Ammon's horn (tissue), 1 donor: ENCODE measurements at regions not wholly inside any gene's neighbourhood (a gene's known extent, or its start where the extent isn't known, plus 50 kb on each side); places are given as distances from the start of the nearest gene placed in this dataset.
A peak's percentile ranks its signal among the peaks of the same experiment; 100 is the strongest.

Experiments
- DNase-seq: peaks from one replicate; pipeline ENCODE4 v3.0.0-alpha.2; 2016; ENCODE audit warnings: low spot score

DNA sequence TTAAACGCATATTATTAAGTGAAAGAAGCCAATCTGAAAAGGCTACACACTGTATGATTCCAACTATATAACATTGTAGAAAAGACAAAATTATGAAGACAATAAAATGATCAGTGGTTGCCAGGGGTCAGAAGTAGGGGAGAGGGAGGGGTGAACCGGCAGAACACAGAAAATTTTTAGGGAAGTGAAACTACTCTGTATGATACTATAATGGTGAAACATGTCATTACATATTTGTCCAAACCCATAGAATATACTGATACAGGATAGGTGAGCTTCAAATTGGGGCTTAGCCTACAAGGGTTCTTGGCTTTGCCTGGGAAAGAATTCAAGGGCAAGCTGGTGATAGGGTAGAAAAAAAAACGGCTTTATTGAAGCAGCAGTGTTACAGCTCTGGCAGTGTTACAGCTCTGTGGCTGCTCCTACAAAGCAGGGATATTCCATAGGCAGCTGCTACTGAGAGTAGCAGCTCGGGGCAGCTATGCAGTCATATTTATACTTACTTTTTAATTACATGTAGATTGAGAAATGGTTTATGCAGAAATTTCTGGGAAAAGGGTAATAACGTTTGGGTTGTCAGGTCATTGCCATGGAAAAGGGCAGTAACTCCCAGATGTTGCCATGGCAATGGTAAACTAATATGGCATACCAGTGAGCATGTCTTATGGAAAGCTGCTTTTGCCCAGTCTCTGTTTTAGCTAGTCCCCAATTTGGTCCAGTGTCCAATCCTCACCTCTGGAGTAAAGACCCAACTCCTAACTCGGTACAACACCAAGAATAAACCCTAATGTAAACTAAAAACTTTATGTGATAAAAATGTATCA lies 125.1 kb upstream of the SLC25A36 start:
- DNase-seq, result no peak

DNA sequence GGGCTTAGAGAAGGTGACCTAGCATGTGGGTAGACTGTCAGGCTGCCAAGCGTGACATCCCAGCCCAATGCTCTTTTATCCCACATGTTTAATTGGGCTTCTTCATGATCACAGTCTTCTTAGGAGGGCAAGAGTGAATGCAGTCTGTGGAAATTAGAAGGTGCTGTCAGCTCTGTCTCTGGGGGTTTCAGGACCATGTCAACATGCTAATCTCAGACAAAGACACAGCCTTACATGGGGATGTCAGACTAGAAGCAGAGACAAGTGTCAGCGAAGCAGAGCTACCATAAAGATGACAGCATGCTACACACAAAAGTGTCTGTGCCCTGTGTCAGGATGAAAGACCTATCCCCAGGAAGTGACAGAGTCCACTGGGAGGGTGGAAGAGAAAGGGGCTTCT lies 120.1 kb upstream of the SLC25A36 start:
- no peak for DNase-seq

DNA sequence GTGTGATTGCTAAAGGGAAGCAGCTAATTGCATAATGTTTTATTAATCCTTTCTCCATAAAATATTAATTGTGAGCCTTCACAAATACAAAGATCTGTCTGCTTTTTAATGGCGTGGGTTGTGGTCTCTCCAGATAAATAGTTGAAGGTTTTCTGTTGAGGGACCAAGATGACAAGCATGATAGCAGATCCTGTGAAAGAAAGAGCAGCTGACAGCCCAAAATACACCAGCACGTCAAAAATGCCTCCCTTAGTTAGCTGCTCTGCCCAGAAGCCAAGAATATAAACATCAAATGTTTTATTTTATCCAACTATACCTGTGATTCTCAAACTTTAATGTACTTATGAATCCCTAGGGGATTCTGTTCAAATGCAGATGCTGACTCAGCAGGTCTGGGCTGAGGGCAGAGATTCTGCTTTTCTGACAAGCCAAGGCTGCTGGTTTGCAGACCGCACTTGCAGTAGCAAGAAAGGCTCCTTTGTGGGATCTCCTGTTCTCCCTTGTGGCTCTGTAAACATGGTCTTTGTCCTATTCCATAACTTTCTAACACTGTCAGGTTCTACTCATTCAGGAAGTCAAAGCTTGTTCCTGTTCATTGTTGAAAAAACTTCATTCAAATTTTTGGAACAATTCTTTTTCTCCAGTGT lies 119.1 kb upstream of the SLC25A36 start:
- DNase-seq, result no peak

DNA sequence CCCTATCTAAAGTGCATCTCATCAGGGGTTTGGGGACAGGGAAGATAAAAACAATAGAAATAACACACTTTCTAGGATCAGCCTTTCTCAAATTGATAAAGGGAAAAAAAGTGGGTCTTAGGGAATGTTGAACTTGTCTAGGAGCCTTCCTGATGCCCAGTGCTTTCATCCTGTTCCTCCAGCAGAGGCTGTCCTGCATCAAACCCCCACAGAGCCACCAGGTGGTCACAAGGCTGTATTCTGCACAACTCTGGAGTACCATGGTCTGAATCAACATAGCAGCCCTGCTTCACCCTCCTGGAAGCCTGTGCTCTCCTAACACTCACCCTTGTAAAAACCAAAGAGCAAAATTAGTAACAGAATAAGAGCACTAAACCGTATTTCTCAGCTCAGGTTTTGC lies 118.5 kb upstream of the SLC25A36 start:
- no peak for DNase-seq

DNA sequence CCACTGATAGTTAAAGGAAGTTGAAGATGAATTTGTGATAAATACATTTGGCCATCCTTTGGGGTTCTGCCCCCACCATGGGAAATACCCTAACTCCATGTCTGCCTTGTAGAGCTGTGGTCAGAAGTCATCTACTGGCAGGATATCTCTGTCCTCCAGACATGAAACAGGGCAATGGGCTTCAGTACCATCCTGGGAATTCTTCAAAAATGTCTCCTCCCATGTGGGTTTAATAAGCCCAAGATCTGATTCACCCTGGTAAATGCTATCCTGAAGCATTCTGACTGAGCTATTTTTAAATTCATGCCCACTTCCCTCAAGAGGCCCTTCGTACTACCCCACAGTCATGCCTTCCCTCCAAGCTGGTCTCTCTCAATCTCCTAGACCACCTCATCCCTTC lies 113.7 kb upstream of the SLC25A36 start:
- DNase-seq, result no peak

DNA sequence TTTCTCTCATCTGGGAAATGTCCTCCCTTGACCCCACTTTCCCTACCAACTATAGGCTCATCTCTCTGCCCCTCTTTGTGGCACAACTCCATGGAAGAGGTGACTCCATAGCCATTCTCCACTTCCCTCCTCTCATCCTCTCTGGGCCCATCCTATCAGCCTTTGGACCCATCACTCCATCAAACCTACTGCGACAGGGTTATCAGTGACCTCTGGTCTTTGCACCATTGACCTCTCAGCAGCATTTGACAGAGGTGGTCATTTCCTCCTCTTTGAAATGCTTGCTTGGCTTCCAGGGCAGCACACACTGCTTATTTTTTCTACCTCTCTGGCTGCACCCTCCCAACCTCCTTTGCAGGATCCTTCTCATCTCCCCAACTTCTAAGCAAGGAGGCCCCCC lies 113.1 kb upstream of the SLC25A36 start:
- no peak for DNase-seq

DNA sequence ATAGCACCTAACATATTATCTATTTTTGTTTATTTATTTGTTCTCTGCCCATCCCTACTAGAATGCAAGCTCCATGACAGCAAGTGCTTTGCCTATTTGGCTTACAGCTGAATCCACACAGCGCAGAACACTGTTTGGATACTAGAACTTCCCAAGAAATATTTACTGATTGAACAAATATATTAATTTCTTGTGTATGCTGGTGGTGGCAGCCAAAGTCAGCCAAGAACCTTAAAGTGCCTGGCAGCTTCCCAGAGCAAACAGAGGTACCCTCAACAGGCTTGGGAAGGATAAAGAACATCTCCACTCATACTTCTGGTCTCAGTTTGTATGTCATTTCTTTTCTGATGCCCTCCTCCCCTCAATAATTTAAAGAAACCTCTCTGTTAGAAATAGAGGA lies 111.8 kb upstream of the SLC25A36 start:
- DNase-seq, result no peak

DNA sequence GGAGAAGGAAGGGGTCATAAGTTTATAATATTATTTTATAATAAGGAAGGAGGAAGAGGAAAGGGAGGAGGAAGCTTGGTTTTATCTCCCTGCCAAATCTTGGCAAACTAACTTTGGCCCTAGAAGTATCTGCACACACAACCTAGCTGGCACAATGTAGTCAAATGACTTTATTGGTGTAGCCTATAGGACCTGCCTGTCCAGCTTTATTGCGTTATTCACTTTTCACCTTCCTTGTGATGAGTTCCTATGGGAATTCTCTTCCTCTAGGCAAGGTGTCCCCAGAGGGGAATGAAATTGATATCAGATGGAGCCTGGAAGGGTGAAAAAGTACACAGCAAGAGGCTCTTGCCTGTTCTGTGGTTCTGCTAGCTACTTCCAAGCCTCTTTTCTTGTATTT lies 111.2 kb upstream of the SLC25A36 start:
- DNase-seq, result no peak

DNA sequence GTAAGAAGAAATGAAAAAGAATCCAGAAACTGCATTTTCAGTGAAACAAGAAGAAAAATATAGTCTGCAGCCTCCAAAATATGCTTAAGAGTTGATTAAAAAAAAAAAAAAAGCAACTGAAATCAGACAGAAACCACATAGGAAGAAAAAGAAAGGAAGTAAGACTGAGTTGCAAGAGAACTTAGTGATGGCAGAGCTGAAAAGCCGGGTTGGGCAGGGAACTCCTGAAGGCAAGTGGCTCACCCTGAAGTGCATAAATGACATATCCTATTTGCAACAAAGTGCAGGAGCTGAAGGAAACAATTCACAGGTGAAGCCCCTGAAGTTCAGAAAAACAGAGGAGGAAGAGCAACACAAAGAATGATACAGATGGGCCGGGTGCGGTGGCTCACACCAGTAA lies 108.8 kb upstream of the SLC25A36 start:
- no peak for DNase-seq

DNA sequence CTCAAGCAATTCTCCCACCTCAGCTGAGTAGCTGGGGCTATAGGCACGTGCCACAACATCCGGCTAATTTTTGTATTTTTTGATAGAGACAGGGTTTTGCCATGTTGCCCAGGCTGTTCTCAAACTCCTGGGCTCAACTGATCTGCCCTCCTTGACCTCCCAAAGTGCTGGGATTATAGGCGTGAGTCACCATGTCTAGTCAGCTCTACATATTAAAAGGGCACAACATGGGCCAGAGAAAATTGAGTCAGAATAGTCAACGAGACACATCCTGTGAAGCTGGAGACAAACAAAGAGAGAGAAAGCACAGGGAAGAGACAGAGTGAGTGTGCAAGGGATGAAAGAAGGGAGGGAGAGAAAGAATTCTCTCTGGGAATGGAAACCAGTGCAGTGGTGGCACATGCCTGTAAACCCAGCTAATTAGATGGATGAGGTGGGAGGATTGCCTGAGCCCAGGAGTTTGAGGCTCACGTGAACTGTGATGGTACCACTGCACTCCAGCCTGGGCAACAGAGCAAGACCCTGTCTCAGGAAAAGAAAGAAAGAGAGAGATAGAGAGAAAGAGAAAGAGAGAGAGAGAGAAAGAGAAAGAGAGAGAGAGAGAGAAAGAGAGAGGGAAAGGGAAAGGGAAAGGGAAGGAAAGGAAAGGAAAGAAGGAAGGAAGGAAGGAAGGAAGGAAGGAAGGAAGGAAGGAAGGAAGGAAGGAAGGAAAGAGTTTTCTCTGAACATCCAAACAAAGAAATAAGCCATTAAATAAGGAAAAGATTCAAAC lies 107.2 kb upstream of the SLC25A36 start:
- no peak for DNase-seq

DNA sequence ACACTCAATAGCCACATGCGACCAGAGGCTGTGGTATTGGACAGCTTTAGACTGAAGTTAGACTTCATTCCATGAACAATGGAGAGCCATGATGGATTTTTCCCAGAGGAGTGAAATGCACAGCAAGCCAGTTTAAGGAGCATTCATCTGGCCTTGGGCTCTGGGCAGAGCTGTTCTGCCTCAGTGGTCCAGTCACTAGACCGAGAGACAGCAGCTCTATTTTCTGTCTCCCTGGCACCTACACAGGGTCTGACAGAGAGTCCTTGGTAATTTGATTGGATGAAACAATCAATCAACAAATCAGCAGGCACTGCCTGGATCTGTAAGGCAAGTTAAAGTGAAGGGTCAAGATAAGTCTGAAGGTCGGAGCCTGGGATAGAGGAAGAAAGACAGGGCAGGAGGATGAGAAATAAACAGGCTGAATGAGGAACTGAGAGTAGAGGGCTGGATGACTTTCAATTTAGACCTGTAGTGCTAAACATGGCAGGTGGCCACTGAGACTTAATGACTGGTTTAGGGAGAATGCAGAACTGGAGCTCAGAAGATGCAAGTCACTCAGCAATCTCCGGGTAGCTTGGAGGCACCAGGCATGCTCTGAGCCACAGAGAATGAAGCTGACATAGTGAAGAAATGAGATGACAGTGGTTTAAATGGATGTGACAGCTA lies 98.5 kb upstream of the SLC25A36 start:
- DNase-seq, result no peak

DNA sequence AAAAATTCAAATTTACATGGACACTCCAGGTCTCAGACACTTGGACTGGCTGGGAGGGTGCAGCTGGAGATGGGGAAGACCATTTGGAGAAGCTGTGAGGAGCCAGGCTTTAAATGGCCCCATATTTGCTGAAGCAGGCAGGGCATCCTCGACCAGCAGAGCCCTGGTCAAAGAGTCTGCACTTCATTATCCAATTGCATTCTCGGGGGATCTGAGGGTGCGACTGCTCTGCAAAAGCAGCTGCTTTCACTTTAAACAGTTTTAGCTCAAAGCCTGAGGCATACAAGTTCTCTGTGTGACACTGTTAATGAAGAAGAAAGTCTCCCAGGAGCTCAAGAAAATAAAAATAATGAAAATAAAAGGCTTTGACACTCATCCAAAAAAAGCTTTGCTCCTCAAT lies 98.0 kb upstream of the SLC25A36 start:
- no peak for DNase-seq

DNA sequence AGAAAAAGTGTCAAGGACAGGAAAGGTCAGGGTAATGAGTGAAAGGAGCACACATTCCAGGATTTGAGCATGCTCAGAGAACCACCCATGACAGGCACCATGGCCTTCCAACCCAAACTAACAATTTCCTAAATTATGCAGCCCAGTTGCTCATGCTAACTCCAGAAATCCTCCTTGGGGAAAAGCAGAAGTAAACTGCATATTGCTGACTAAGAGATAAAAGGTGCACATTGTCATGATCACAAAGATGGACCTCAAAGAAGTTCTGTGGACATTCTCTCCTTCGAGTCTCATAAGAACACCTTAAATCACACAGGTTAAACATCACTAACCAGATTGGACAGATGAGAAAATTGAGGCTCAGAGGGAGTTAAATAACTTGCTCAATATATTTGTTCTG lies 97.6 kb upstream of the SLC25A36 start:
- no peak for DNase-seq

DNA sequence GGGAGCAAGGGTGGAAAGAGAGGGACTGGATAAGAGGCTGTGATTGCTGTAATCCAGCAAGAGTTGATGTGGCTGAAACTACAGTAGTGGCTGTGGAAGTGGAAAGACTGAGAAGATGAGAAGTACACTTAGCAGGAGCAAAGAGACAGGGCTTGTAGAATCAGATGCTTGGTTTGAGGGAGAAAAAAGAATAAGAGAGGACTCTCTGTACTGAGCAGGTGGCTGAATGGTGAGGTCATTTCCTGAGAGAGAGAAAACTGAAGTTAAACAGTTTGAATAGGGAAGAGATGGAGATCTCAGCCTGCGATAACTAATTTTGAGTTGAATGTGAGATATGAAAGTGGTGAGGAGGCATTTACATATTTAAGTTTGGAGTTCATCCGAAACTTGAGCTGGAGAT lies 95.8 kb upstream of the SLC25A36 start:
- no peak for DNase-seq

DNA sequence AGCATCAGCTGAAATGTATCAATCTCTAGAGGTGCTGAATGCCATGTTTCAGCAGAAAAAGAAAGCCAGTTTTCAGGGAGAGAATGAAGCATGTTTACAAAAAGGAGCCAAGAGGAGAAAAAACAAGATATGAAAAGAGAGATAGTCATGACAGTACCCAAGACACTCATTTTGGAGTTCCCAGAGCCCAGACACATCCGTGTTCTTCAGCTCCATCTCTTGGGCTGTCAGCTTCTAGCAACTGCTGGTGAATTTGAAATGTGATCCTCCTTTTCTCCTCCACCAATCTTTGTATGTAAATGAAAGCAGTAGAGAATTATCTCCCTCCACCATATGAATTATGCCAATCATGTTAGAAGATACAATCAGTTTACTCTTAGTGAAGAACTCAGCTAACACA lies 93.0 kb upstream of the SLC25A36 start:
- peak; percentile 36 for DNase-seq

DNA sequence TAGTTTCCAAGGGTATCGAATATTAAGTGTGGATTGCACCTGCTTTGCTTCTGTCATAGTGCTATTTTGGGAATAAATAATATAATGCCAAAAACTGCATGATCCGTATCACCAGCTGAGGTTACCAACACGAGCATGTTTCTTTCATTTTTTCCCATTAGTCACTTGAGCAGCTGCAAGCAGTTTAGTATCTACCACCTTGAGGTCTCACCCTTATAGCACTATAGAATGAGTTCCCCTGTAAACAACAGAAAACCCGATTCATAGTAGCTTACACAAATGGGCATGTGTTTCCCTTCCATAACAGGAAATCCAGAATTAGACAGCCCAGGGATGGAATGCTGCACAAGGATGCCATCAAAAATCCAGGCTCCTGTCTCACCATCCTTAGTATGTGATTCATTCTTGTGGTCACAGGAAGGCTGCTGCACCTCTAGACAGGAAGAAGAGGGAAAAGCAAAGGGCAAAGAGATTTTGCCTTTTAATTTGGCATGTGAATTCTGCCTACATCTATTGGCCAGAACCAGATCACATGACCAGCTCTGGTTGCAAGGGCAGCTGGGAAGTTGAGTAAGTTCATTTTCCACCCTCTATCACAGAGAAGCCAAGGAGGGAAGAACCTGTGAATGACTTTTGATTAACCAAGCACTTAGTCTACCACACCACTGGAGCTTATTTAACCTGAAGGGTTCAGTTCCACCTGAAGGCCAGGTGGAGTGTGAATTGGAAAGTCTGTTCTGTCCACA lies 91.3 kb upstream of the SLC25A36 start:
- DNase-seq, result no peak

DNA sequence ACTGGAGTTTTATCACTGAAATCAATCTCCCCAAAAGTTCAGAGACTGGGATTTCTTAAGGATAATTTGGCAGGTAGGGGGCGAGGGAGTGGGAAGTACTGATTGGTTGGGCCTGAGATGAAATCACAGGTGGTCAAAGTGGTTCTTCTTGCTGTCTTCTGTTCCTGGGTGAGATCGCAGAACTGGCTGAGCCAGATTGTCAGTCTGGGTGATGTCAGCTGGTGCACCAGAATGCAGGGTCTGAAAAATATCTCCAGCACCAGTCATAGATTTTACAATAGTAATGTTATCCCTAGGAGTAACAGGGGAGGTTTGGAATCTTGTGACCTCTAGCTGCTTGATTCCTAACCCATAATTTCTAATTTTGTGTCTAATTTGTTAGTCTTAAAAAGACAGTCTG lies 86.7 kb upstream of the SLC25A36 start:
- no peak for DNase-seq

DNA sequence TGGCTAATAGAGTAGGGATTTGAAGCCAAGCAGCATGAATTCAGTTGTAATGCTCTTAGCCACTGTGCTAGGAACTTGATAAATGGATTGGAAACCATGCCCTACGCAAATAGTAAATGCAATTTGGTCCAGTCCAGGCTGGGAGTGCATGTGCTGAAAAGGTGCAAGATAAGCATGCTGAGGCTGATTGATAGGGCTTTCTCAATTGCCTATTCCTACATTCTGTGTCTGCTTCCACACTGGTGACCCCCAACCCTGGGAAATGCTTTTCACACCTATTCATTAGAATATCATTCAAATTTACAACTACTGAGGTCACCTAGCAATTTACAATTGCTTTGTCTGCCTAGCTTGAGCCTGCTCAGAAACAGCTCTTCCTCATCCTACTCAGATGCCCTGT lies 84.7 kb upstream of the SLC25A36 start:
- DNase-seq, result no peak

DNA sequence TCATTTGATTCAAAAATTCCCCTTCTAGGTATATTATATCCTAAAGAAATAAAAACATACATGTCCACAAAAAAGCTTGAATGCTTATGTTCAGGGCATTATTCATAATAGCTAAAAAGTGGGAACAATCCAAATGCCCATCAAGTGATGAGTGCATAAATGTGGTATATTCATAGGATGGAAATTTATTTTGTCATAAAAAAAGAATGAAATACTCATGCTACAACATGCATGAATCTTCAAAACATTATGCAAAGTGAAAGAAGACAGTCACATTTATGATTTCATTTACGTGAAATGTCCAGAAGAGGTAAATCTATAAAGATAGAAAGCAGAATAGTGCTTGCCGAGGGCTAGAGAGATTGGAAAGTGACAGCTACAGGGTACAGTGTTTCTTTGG lies 83.6 kb upstream of the SLC25A36 start:
- no peak for DNase-seq

DNA sequence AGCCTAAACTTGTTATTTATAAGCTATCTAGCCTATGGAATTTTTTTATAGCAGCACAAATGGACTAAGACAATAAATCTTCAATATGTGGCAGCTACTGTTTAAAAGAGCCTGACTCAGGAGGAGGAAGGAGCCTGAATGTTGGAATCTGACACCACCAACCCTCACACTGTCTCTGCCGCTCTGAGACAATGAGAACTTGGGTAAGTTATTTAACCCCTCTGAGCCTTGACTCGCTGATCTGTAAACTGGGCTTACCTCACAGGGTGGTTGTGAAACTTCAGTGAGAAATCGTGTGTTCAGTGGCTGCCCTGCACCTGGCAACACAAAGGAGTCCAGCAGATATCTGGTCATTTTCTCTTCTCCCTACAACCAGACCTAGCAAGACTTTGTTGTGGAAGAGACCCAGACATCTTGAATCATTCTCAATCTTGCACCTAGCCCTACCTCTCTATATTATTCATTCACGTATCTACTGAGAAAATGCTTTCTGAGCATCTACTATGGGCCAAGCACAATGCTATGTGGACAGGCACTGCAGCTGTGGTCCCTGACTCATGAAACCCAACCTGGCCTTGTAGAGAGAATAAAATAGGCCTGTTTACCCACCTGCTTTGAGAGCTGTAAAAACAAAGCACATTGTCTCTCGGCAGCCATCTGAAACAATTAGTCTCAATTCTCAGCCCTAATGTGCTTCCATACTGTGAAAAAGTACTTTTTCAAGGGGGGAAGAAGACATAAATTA lies 81.9 kb upstream of the SLC25A36 start:
- no peak for DNase-seq

DNA sequence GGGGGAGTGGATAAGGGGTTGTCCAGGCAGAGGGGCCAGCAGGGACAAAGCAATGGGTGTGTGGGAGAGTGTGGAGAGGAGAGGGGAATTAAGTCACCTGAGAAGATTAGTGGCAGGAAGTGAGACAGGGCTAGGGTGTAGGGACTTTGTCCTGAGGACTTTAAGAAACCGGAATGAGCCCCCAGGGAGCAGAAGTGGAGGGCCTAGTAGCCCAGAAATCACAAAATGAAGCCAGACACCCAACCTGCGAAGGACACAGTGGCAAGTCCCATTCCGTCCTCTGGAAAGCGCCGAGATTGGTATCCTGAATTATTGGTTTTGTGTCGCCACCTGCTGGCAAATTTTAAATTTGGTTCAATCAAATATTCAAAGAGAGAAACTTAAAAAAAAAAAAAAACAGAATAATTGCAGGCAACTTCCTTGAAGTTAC lies 78.0 kb upstream of the SLC25A36 start:
- peak; percentile 60 for DNase-seq
